Neural cell (in vitro differentiated cells): ENCODE measurements at regions not wholly inside any gene's neighbourhood (a gene's known extent, or its start where the extent isn't known, plus 50 kb on each side); places are given as distances from the start of the nearest gene placed in this dataset.

ENCODE experiments used
- POLR2AphosphoS5 ChIP-seq: IDR thresholded peaks from 2 replicates; pipeline ENCODE4 v1.6.1; 2012
- SMC3 ChIP-seq: fragments of 450-650 bp; conservative IDR thresholded peaks from 2 replicates; pipeline ENCODE4 v1.6.1; 2014; ENCODE audit warnings: antibody characterized with exemption, mild to moderate bottlenecking, moderate library complexity; ENCODE audit not compliant: poor library complexity
- TAF1 ChIP-seq: IDR thresholded peaks from 2 replicates; pipeline ENCODE4 v1.6.1; 2012; ENCODE audit warnings: low read depth
- TF ChIP-seq, protein P1 (sequence below): fragments of 450-650 bp; IDR thresholded peaks from 2 replicates; pipeline ENCODE4 v1.5.1; 2014; ENCODE audit warnings: antibody characterized with exemption, mild to moderate bottlenecking, moderate library complexity; ENCODE audit not compliant: poor library complexity, severe bottlenecking

GRCh38 chr1:185442050-185442449 lies 125.0 kb upstream of the IVNS1ABP start:
- TF ChIP-seq TAF1 (no peak), POLR2AphosphoS5 (no peak), SMC3 (no peak)
- TF ChIP-seq, protein P1, sequence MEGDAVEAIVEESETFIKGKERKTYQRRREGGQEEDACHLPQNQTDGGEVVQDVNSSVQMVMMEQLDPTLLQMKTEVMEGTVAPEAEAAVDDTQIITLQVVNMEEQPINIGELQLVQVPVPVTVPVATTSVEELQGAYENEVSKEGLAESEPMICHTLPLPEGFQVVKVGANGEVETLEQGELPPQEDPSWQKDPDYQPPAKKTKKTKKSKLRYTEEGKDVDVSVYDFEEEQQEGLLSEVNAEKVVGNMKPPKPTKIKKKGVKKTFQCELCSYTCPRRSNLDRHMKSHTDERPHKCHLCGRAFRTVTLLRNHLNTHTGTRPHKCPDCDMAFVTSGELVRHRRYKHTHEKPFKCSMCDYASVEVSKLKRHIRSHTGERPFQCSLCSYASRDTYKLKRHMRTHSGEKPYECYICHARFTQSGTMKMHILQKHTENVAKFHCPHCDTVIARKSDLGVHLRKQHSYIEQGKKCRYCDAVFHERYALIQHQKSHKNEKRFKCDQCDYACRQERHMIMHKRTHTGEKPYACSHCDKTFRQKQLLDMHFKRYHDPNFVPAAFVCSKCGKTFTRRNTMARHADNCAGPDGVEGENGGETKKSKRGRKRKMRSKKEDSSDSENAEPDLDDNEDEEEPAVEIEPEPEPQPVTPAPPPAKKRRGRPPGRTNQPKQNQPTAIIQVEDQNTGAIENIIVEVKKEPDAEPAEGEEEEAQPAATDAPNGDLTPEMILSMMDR = no peak
